ENCODE measurements at regions not wholly inside any gene's neighbourhood (a gene's known extent, or its start where the extent isn't known, plus 50 kb on each side); places are given as distances from the start of the nearest gene placed in this dataset.

DNA sequence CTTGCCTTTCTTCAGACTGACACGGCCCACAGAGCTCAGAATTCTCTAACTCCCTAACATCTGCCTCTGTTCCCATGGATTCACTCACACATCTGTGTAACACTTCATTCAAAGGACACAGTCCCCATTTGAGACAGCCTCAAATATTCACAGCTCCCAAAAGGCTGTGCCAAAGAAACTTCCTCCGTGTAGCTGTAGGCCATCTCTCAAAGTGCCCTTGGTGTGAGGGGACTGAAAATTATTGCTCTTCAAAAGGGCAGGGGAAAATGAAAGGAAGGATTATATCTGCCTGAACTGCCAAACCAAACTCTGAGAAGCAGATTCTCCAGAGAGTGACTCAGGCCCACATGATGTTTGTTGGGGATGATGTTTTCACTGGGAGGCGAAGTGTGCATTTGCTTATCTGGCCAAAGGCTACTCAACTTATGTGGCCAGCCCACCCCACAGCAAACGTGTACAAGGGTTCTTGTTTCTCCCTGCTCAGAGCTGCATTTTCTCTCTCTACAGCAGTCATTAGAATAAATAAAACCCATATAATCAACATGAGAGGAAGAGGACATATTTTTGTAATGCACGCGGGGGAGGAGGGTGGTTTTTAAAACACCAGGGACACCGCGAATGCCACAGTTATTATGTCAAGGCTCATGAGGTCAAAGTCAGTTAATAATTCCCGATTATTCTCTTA, 302.4 kb upstream of the NFE2L3 start:
- DNase-seq, result peak; percentile 63
- no peaks in the 10 kb centered on the region; the same call in 1 of the 2 replicates for H3K9me3 Mint-ChIP-seq
- H3K27ac Mint-ChIP-seq, result peak overlapping the region; percentile 77; the same call in 1 of the 2 replicates
- H3K4me3 Mint-ChIP-seq, result peak overlapping the region; percentile 66
- TF ChIP-seq CTCF (IDR thresholded peaks at IDR 0.05), result no peak
- H3K27me3 Mint-ChIP-seq (ENCODE audit: insufficient read depth), result peaks cover 12% of the 10 kb centered on the region
- H3K4me1 Mint-ChIP-seq (ENCODE audit: low read depth), result peaks cover 41% of the 10 kb centered on the region
- no peaks in the 10 kb centered on the region for H3K36me3 Mint-ChIP-seq (ENCODE audit: low read depth)

- Mint-ChIP-seq H3K36me3 (ENCODE audit: low read depth) (no peaks in the 10 kb centered on the region), H3K4me3 (peak overlapping the region; percentile 66), H3K4me1 (ENCODE audit: low read depth) (peaks cover 41% of the 10 kb centered on the region), H3K27me3 (ENCODE audit: insufficient read depth) (peaks cover 12% of the 10 kb centered on the region), H3K9me3 (no peaks in the 10 kb centered on the region; the same call in 1 of the 2 replicates), H3K27ac (peak overlapping the region; percentile 77; the same call in 1 of the 2 replicates)
- TF ChIP-seq CTCF (IDR thresholded peaks at IDR 0.05), result no peak
- DNase-seq, result no peak
Observed at GRCh38 chr7:25850216-25850615, 301.8 kb upstream of the NFE2L3 start.

DNA sequence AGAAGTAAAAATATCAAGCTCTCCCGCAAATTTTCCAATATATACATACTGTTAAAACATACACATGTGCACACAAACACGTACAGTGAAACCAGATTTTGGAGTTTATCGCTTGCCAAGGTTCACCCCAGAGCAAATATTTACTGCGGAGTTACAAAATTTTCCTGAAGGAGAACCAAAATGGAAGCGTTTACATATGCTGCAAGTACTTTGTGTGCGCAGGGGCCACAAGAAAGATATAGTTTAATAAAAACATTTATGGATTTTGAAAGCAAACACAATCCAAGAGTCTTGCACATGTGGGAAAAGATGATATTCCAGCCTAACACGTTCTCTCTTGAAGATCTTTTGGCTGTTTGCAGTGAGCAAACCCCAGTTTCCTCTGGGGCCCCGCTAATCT, 301.3 kb upstream of the NFE2L3 start:
- TF ChIP-seq CTCF (IDR thresholded peaks at IDR 0.05), result no peak
- no peak overlapping the region for H3K4me3 Mint-ChIP-seq
- H3K9me3 Mint-ChIP-seq, result no peaks in the 10 kb centered on the region; the same call in 1 of the 2 replicates
- H3K27ac Mint-ChIP-seq, result no peak overlapping the region
- peaks cover 41% of the 10 kb centered on the region for H3K4me1 Mint-ChIP-seq (ENCODE audit: low read depth)
- no peak for DNase-seq
- peaks cover 11% of the 10 kb centered on the region for H3K27me3 Mint-ChIP-seq (ENCODE audit: insufficient read depth)
- no peaks in the 10 kb centered on the region for H3K36me3 Mint-ChIP-seq (ENCODE audit: low read depth)

- peak; percentile 86 for TF ChIP-seq CTCF (IDR thresholded peaks at IDR 0.05)
- Mint-ChIP-seq H3K4me3 (peak overlapping the region; percentile 64), H3K27me3 (ENCODE audit: insufficient read depth) (peaks cover 11% of the 10 kb centered on the region), H3K36me3 (ENCODE audit: low read depth) (no peaks in the 10 kb centered on the region), H3K9me3 (no peaks in the 10 kb centered on the region; the same call in 1 of the 2 replicates), H3K27ac (no peak overlapping the region), H3K4me1 (ENCODE audit: low read depth) (peaks cover 41% of the 10 kb centered on the region)
- peak; percentile 50 for DNase-seq
Observed at GRCh38 chr7:25851332-25852210, 300.4 kb upstream of the NFE2L3 start.

DNA sequence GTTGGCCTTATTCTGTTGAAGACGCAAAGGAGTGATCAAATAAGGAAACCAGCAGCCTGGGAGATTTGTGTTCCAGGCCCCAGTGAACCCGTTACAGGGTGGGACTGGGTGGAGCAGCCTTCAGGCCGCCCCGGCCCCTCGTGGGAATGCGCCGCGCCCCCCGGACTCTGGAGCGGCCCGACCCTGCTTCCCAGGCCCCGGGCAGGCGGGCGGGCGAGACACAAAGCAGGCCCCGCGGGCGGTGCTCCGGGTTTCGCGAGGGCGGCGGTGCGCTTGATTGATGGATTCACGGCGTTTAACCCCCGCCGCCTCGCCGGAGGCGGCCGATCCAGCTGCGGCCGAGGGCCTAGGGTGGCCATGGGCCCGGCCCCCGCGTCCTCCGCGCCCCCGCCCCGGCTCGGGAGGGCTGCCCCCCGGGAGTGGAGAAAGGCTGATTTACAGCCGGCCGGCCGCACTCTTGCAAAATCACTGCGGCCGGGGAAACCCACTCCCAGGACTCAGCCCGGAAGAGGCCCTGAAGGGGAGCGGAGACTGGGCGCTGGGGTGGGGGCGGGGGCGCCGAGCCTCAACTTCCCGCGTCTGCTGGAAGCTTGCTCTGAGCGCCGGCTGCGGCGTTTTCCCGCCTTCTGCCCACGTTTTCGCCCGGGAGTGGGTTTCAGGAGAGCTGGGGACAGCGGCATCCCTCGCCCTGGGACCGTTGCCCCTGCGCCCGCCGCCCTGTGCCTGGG, 299.6 kb upstream of the NFE2L3 start:
- peaks cover 11% of the 10 kb centered on the region for H3K27me3 Mint-ChIP-seq (ENCODE audit: insufficient read depth)
- TF ChIP-seq CTCF (IDR thresholded peaks at IDR 0.05), result no peak
- no peak for DNase-seq
- H3K9me3 Mint-ChIP-seq, result no peaks in the 10 kb centered on the region; the same call in 1 of the 2 replicates
- H3K36me3 Mint-ChIP-seq (ENCODE audit: low read depth), result no peaks in the 10 kb centered on the region
- H3K4me1 Mint-ChIP-seq (ENCODE audit: low read depth), result peaks cover 41% of the 10 kb centered on the region
- no peak overlapping the region for H3K27ac Mint-ChIP-seq
- peak overlapping the region; percentile 64 for H3K4me3 Mint-ChIP-seq

All from HFFc6 (cell line).